GM23338 (cell line): ENCODE measurements at regions not wholly inside any gene's neighbourhood (a gene's known extent, or its start where the extent isn't known, plus 50 kb on each side); places are given as distances from the start of the nearest gene placed in this dataset.
"Not testable (repeated sequence)": the region's sequence is repeated elsewhere in the genome, so short reads cannot be mapped to it uniquely, and the experiment has no call there.

ENCODE experiments used
- CREB1 ChIP-seq: fragments of 250-450 bp; sonication (Bioruptor Pico); IDR thresholded peaks from 2 replicates; pipeline ENCODE4 v1.5.0; 2020; ENCODE audit warnings: low read depth, mild to moderate bottlenecking, moderate library complexity
- ETS1 ChIP-seq: IDR thresholded peaks from 2 replicates; pipeline ENCODE4 v1.6.1; 2016; ENCODE audit warnings: antibody characterized with exemption
- EZH2 ChIP-seq: fragments of 200-600 bp; sonication (generic); IDR thresholded peaks from one replicate; pipeline ENCODE4 v1.8.0; 2017; ENCODE audit warnings: antibody characterized with exemption, mild to moderate bottlenecking, low read depth; ENCODE audit not compliant: unreplicated experiment
- EZH2phosphoT487 ChIP-seq: fragments of 200-600 bp; sonication (generic); IDR thresholded peaks from one replicate; pipeline ENCODE4 v1.8.1; 2018; ENCODE audit warnings: antibody characterized with exemption; ENCODE audit not compliant: unreplicated experiment
- JUNB ChIP-seq: IDR thresholded peaks from one replicate; pipeline ENCODE4 v1.6.1; 2016; ENCODE audit warnings: antibody characterized with exemption; ENCODE audit not compliant: unreplicated experiment
- POLR2AphosphoS5 ChIP-seq: IDR thresholded peaks from 2 replicates; pipeline ENCODE4 v1.6.1; 2016; ENCODE audit warnings: antibody characterized with exemption, low read depth
- REST ChIP-seq: IDR thresholded peaks from one replicate; pipeline ENCODE4 v1.6.1; 2018; ENCODE audit warnings: antibody characterized with exemption; ENCODE audit not compliant: unreplicated experiment
- ZNF331 ChIP-seq: fragments of 250-450 bp; sonication (Bioruptor Pico); IDR thresholded peaks from 2 replicates; pipeline ENCODE4 v1.5.0; 2020; ENCODE audit warnings: low read depth, mild to moderate bottlenecking, moderate library complexity
- ZNF462 ChIP-seq: fragments of 250-450 bp; sonication (Bioruptor Pico); IDR thresholded peaks from 2 replicates; pipeline ENCODE4 v1.5.0; 2020; ENCODE audit warnings: mild to moderate bottlenecking, moderate library complexity
- TF ChIP-seq, protein P1 (sequence below), 2 experiments: fragments of 200-600 bp in 1 of 2; sonication (generic) in 1 of 2; conservative IDR thresholded peaks; 2 replicates each; pipeline versions ENCODE4 v1.5.1 to v1.6.1; 2016 to 2017; ENCODE audit warnings: antibody characterized with exemption in 2 of 2, low read depth in 2 of 2, mild to moderate bottlenecking in 2 of 2, moderate library complexity in 1 of 2

- TF ChIP-seq, protein P1, sequence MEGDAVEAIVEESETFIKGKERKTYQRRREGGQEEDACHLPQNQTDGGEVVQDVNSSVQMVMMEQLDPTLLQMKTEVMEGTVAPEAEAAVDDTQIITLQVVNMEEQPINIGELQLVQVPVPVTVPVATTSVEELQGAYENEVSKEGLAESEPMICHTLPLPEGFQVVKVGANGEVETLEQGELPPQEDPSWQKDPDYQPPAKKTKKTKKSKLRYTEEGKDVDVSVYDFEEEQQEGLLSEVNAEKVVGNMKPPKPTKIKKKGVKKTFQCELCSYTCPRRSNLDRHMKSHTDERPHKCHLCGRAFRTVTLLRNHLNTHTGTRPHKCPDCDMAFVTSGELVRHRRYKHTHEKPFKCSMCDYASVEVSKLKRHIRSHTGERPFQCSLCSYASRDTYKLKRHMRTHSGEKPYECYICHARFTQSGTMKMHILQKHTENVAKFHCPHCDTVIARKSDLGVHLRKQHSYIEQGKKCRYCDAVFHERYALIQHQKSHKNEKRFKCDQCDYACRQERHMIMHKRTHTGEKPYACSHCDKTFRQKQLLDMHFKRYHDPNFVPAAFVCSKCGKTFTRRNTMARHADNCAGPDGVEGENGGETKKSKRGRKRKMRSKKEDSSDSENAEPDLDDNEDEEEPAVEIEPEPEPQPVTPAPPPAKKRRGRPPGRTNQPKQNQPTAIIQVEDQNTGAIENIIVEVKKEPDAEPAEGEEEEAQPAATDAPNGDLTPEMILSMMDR (conservative IDR thresholded peaks at IDR 0.05; ENCODE audit: low read depth in 2 of 2): not testable (repeated sequence)
- not testable (repeated sequence) for TF ChIP-seq EZH2; REST; POLR2AphosphoS5; EZH2phosphoT487; ZNF462; ZNF331 (CRISPR knock-in tag); CREB1 (CRISPR knock-in tag); ETS1; JUNB
Measured at GRCh38 chr15:20308027-20308690, 233.4 kb downstream of the GOLGA6L6 start.
